Activated CD8-positive, alpha-beta memory T cell treated with anti-CD3 and anti-CD28 coated beads for 1 hour (primary cell): ENCODE measurements at regions not wholly inside any gene's neighbourhood (a gene's known extent, or its start where the extent isn't known, plus 50 kb on each side); places are given as distances from the start of the nearest gene placed in this dataset.

ENCODE experiments used
- DNase-seq, 2 donors: peaks; one replicate each; pipeline ENCODE4 v3.0.0-alpha.2; 2020; ENCODE audit warnings: low read depth in 1 of 2; ENCODE audit errors: extremely low read depth in 1 of 2

- no peak for DNase-seq
Observed at GRCh38 chr1:186620566-186621350, 59.5 kb downstream of the PTGS2 start.

- DNase-seq, result peak in 1 of 2 donors; percentile 9
Observed at GRCh38 chr1:186618401-186619170, 61.6 kb downstream of the PTGS2 start.

GRCh38 chr1:186617926-186618325, 62.3 kb downstream of the PTGS2 start:
- no peak for DNase-seq

- DNase-seq, result no peak
Observed at GRCh38 chr1:186616511-186616910, 63.7 kb downstream of the PTGS2 start.

- DNase-seq, result no peak
Observed at GRCh38 chr1:186615332-186615731, 64.9 kb downstream of the PTGS2 start.

DNA sequence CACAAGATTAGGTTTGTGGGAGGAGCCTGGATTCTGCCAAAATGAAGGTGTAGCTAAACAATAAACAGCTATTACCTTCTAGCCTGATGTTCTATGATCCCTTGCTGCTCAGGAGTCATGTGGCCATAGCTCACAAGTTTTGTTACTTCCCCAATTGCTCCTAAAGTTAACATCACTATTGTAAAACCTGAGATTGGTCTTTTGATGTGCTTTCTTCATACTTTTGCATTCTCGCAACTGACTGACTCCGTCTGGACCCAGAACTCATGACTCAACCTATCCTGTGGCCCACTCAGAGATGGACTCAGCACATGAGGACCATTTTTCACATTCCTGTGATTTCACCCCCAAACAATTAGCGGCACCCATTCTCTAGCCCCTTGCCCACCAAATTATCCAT, 69.1 kb downstream of the PTGS2 start:
- no peak for DNase-seq

DNA sequence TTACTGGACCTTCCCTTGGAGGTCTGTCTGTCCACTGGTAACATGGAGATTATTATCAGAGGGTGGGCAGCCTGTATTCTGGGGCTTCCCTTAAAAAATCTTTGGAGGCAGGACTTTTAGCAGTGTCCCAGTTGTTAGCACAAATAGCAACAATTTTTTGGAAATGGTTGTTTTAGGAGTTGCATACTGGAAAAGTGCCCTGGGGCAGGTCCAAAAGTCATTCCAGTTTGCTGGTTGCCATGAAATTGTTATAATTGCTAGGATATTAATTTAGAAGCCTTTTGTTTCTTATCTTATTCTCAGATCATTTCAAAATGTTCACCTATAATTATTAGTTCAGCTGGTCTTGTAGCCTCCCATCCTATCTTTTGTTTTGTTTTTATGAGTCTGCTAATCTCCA, 71.0 kb downstream of the PTGS2 start:
- no peak for DNase-seq

DNA sequence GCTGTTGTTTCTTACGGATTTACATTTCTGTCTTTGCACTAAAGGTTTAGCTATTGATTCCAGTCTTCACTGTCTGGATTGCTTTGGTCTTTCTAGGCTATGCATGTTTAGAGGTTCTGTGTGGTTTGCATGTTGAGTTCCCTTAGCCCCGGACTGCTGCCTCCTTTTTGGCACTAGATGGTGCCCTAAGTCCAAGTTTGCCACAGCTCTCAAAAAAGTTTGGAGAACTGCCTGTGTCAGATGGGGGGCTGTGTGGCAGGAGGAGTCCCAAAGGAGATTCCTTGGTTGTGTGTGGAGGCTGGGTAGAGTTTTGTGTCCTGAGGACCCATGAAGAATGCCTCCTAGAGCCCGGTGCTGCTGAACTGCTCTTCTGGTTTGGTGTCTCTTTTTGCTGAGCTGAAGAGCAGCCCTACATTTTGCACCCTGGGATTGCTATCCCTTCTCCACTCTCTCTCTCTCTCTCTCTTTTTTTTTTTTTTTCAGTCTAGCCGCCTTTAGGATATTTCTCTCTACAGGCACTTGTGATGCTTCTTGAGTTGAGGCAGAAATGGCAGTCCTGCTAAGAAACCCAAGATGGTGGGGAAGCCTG, 74.4 kb downstream of the PTGS2 start:
- no peak for DNase-seq

GRCh38 chr1:186595969-186596368, 84.3 kb downstream of the PTGS2 start:
- no peak for DNase-seq

DNA sequence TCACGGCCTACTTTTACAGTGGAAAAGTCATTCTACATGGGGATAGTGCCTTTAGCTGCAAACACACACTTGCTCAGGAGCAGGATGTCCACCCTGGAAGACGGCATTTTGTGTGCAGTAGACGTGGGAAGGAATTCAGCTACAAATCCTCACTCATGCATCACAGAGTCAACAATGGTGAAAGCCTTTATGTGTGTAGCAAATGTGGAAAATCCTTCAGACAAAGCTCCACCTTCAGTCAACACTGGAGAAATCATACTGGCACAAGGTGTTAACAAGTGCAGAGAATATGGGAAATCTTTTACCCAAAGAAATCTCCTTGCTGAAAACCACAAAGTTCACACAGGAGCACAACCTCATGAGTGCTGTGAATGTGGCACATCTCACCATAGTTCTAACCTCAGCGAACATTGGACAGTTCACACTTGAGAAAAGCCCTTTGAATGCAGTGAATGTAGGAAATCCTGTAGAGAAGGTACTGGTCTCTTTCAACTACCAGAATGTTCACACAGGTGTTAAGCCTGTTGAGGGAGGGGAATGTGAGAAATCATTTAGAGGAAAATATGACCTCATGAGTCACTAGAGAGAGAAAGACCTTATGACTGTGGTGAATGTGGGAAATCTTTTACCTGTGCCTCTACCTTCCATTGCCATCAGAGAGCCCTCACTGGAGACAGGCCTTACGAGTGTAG, 101.8 kb downstream of the PTGS2 start:
- no peak for DNase-seq

GRCh38 chr1:186577633-186578032, 102.6 kb downstream of the PTGS2 start:
- DNase-seq, result no peak

- DNase-seq, result no peak
Observed at GRCh38 chr1:186577216-186577615, 103.0 kb downstream of the PTGS2 start.

GRCh38 chr1:186575348-186575747, 104.9 kb downstream of the PTGS2 start:
- no peak for DNase-seq

DNA sequence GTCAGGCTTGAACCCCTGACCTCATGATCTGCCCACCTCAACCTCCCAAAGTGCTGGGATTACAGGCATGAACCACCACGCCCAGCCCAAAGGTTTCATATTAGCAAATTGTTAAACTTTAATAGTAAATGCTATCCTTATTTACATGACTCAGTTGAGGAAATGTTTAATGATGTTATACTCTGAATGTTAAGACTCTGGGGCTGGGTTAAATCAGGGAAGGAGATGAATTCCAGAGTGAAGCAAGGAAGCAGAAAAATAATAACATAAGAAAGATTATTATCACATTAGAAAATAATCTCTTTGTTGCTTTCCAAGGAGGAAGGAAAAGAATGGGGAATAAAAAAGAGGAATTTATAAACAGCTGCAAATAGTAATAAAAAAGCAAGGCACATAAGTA, 105.3 kb downstream of the PTGS2 start:
- no peak for DNase-seq

DNA sequence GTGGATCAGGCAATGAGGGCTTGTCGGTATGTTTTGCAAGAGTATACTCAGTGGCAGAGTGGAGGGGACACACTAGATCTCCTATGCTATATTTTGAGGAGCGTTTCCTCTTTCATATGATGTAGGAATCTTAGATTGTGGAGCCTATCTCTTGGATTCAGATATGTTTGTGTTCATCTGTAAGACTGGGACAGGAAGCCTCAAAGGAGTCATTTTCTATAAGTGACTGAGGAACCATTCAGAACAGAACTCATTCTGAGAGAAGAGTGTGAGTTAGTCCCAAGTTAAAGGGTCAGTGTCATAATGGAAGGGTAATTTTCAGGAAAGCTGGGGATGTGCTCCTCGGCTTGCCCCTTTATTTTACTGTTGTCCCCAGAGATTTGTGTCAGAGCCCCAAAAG, 107.7 kb downstream of the PTGS2 start:
- DNase-seq, result no peak

DNA sequence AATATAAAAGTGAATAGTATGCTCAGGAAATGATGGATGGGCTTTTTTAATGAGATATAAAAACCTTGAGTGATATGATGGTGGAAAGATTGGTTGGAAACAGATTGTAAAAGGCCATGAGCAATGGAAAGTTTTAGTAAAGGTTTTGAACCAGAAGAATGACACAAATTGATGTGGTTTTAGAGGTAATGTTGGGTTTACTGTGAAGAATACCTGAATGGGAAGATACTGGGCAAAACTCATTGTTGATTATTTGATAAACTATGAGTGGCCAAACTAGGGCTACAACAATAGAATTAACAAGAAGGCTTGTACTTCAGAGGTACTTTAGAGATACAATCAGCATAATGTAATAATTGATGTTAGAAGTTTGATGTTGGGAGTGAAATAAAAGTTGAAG, 108.5 kb downstream of the PTGS2 start:
- no peak for DNase-seq

DNA sequence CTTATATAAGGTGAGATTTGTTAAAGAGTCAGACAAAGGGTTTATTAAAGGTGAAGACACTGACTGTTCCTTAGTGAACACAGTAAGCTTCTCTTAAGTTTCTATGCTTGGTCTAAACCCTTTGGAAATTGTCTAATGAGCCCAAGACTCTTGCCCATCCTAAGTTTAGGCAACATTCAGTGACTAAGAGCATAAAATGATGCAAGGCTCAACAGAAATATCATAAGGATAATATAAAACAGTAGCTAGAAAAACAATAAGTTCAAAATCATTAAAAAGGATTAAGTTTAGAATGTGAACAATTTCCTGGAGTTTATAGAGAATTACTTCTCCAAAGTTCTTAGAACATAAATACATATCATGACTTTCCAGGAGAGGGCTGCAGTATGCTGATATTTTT, 108.9 kb upstream of the PDC start:
- DNase-seq, result no peak

DNA sequence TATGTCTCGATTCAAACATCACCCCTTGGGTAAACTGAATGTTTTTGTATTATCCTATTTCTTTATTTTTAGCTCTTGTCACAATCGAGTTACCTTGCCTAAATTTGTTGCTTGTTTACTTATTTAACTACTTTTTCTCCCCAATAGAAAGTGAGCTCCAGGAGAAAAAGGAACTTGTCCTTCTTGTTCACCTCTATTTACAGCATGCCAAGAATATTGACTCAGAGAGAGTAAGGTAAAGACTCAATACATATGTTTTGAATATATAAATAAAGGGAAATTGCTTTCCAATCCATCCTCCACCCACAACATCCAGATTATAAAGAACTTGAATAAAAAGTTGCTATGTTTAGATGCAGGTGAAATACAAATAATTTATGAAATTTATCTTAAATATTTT, 107.3 kb upstream of the PDC start:
- no peak for DNase-seq

DNA sequence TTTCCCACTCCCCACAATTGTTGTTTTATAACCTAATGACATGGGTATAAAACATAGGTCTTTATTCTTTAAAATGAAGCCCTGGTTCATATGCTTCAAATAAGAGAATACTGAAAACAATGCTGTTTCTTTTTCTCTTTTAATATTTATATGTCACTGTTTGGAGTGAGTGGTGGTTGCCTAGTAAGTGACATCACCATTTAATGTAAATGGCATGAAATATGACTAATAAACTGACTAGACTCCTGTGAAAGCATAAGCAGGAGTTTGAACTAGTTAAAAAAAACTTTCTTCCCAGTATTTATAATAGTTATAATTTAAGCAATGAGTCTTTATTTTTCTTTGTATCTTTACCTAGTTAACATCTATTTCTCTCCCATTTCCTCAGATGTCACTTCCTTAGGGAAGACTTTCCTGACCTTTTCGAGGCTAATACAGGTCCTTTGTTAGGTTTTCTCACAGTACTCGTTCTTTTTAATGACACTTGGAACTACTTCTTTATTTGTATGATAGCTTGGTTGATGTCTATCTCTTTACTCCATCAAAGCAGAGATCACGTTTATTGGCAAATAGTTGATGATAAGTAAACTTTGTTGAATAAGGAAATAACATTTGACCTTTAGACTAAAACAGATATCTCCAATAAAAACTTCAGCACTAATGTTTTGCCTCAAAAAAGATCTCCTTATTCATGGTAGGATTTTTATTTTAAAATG, 105.4 kb upstream of the PDC start:
- DNase-seq, result no peak

- no peak for DNase-seq
Observed at GRCh38 chr1:186564582-186564981, 103.7 kb upstream of the PDC start.

DNA sequence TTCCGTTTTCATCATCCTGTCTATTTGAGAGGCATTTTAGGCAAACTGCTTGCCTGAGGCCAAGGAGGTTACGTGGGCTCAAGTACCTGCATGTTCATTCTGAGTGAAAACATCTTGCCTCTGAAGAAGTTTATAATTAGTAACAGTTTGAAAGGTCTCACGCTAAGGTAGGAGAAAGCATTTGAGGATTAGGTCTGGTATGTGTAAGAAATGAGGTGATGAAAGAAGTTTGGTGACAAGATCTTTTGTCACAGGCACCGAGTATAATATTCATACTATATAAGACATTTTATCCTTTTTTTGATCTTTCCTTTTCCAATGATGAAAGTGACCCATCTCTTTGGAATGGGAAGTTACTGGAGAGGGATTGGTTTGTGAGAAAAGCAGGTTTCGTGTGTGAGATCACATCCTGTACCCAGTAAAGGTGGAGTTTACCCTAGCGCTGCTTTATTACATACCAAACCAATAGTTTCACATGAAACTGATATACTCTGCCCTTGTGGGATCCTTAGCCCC, 98.7 kb upstream of the PDC start:
- no peak for DNase-seq
